K562 (cell line): ENCODE measurements at regions not wholly inside any gene's neighbourhood (a gene's known extent, or its start where the extent isn't known, plus 50 kb on each side); places are given as distances from the start of the nearest gene placed in this dataset.

Experiments used
- ATAC-seq: fragments of 200-7000 bp; cut with Tn5 transposase; 3 replicates; pipeline ENCODE4 v1.9.1; 2020; ENCODE audit warnings: moderate library complexity
- BruUV-seq: library from RNA; stranded (reverse); fragments of 400-500 nt; replicated peaks from 2 replicates; lab custom pipeline; 2021; lab: Mats Ljungman, UMichigan
- CTCF ChIA-PET: fragments of 300-600 bp; formaldehyde crosslinking; extraction: SDS; loops from one replicate; lab custom pipeline; 2021; ENCODE audit warnings: low intra/inter-chr PET ratio; lab: Yijun Ruan, JAX
- POLR2A ChIA-PET: fragments of 300-600, 350-650 bp; sonication (Branson Sonifier 250); formaldehyde crosslinking; extraction: SDS; loops from one replicate; lab custom pipeline; 2021; ENCODE audit warnings: antibody characterized with exemption, inconsistent platforms; lab: Yijun Ruan, JAX
- DNase-seq, 4 experiments: peaks; one replicate each; pipeline versions ENCODE4 v3.0.0 to v3.0.0-alpha.2; 2011 to 2018; ENCODE audit warnings: low spot score in 3 of 4, mixed read lengths in 3 of 4; ENCODE audit errors: extremely low read depth in 1 of 4
- FAIRE-seq: peaks from 2 replicates; lab custom pipeline; 2011; peaks lifted over from hg19 to GRCh38; lab: Jason Lieb, UNC
- H2AFZ ChIP-seq: 2 replicates; pipeline ENCODE4 v1.6.0; 2011; ENCODE audit warnings: low read depth, low read length, control low read depth, inconsistent platforms
- H3K27ac ChIP-seq: fragments of 200-600 bp; 3 replicates; pipeline ENCODE4 v1.8.0; 2011; ENCODE audit warnings: low read depth, mild to moderate bottlenecking, control low read depth, inconsistent platforms, low read length, moderate library complexity, mixed read lengths; ENCODE audit errors: extremely low read depth
- H3K27me3 ChIP-seq, 2 experiments: fragments of 300-600 bp in 1 of 2; 2 replicates in 1 of 2; 3 replicates in 1 of 2; pipeline versions ENCODE4 v1.6.0 to v1.8.0; 2011; ENCODE audit warnings: inconsistent platforms in 2 of 2, low read length in 2 of 2, mild to moderate bottlenecking in 1 of 2, mixed read lengths in 1 of 2, moderate library complexity in 1 of 2; ENCODE audit not compliant: control insufficient read depth in 2 of 2, insufficient read depth in 2 of 2
- H3K36me3 ChIP-seq: fragments of 300-600 bp; 3 replicates; pipeline ENCODE4 v1.8.0; 2011; ENCODE audit warnings: mild to moderate bottlenecking, low read length, inconsistent platforms; ENCODE audit not compliant: control insufficient read depth, insufficient read depth
- H3K4me1 ChIP-seq, 2 experiments: fragments of 200-600 bp in 1 of 2; replicated peaks in 1 of 2; 2 replicates in 1 of 2; 3 replicates in 1 of 2; pipeline versions ENCODE4 v1.5.1 to v1.8.0; 2011; ENCODE audit warnings: inconsistent platforms in 2 of 2, low read length in 2 of 2, mild to moderate bottlenecking in 1 of 2, mixed read lengths in 1 of 2, moderate library complexity in 1 of 2; ENCODE audit not compliant: control insufficient read depth in 2 of 2, insufficient read depth in 2 of 2
- H3K4me2 ChIP-seq: 2 replicates; pipeline ENCODE4 v1.6.1; 2011; ENCODE audit warnings: low read length, control low read depth, inconsistent platforms, mixed read lengths; ENCODE audit not compliant: insufficient read depth
- H3K4me3 ChIP-seq: fragments of 200-600 bp; sonication (generic), shearing (Covaris generic); 2 replicates; pipeline ENCODE4 v1.5.1; 2016; ENCODE audit warnings: control low read depth, inconsistent platforms
- H3K79me2 ChIP-seq: fragments of 200-600 bp; 3 replicates; pipeline ENCODE4 v1.8.0; 2011; ENCODE audit warnings: low read length, inconsistent platforms; ENCODE audit not compliant: control insufficient read depth, insufficient read depth
- H3K9ac ChIP-seq, 2 experiments: 2 replicates each; pipeline versions ENCODE4 v1.6.0 to v1.6.1; 2011; ENCODE audit warnings: low read depth in 2 of 2, low read length in 2 of 2, control low read depth in 1 of 2, inconsistent platforms in 1 of 2, mild to moderate bottlenecking in 1 of 2, mixed read lengths in 1 of 2; ENCODE audit not compliant: insufficient read depth in 1 of 2
- H3K9me1 ChIP-seq: one replicate; pipeline ENCODE4 v1.6.0; 2011; ENCODE audit warnings: inconsistent platforms, mild to moderate bottlenecking, low read length, moderate library complexity; ENCODE audit not compliant: control insufficient read depth, insufficient read depth
- H3K9me3 ChIP-seq: replicated peaks from 2 replicates; pipeline ENCODE4 v1.5.1; 2011; ENCODE audit warnings: low read depth, low read length, inconsistent platforms; ENCODE audit not compliant: control insufficient read depth, insufficient read depth
- H4K20me1 ChIP-seq: replicated peaks from 2 replicates; pipeline ENCODE4 v1.6.1; 2011; ENCODE audit warnings: low read length, inconsistent platforms, mixed read lengths; ENCODE audit not compliant: control insufficient read depth, insufficient read depth
- CREM ChIP-seq: IDR thresholded peaks from 2 replicates; pipeline ENCODE4 v1.6.1; 2014; ENCODE audit warnings: antibody characterized with exemption, low read depth
- CTCF ChIP-seq, 3 experiments: IDR thresholded peaks in 2 of 3; conservative IDR thresholded peaks in 1 of 3; 2 replicates each; pipeline ENCODE4 v1.5.1; 2011 to 2012; ENCODE audit warnings: low read length in 3 of 3, mild to moderate bottlenecking in 3 of 3, control low read depth in 2 of 3, improper control_type of control experiment in 1 of 3, inconsistent platforms in 1 of 3, low read depth in 1 of 3, mixed read lengths in 1 of 3, moderate library complexity in 1 of 3; ENCODE audit not compliant: insufficient read depth in 2 of 3
- EWSR1 ChIP-seq: fragments of 450-650 bp; IDR thresholded peaks from 2 replicates; pipeline ENCODE4 v1.6.1; 2018; ENCODE audit warnings: borderline replicate concordance, mild to moderate bottlenecking, low read depth, moderate library complexity; ENCODE audit not compliant: partially characterized antibody
- FOSL1 ChIP-seq: fragments of 200-800 bp; sonication (Bioruptor generic); conservative IDR thresholded peaks from 2 replicates; pipeline ENCODE4 v1.6.1; 2016; ENCODE audit warnings: missing genetic modification characterization, missing compliant biosample characterization
- GATAD2B ChIP-seq: fragments of 450-650 bp; IDR thresholded peaks from 2 replicates; pipeline ENCODE4 v1.6.1; 2017; ENCODE audit warnings: mild to moderate bottlenecking, borderline replicate concordance
- IRF2 ChIP-seq: sonication (generic); formaldehyde crosslinking; IDR thresholded peaks from 2 replicates; pipeline ENCODE4 v1.8.1; 2022; ENCODE audit warnings: mild to moderate bottlenecking, missing genetic modification reagents
- MYBL2 ChIP-seq, 2 experiments: fragments of 450-650 bp in 1 of 2; sonication (generic) in 1 of 2; formaldehyde crosslinking in 1 of 2; IDR thresholded peaks; 2 replicates each; pipeline versions ENCODE4 v1.6.1 to v1.8.1; 2017 to 2022; ENCODE audit warnings: borderline replicate concordance in 1 of 2, inconsistent platforms in 1 of 2, low read depth in 1 of 2, mild to moderate bottlenecking in 1 of 2, missing genetic modification reagents in 1 of 2, moderate library complexity in 1 of 2
- SMAD3 ChIP-seq: fragments of 450-650 bp; formaldehyde crosslinking; conservative IDR thresholded peaks from 2 replicates; pipeline ENCODE4 v1.4.0; 2020; ENCODE audit warnings: mild to moderate bottlenecking
- TBL1XR1 ChIP-seq, 2 experiments: IDR thresholded peaks; 2 replicates each; pipeline ENCODE4 v1.6.1; 2012; ENCODE audit warnings: improper control_type of control experiment in 2 of 2, low read length in 2 of 2, mild to moderate bottlenecking in 1 of 2
- ZEB2 ChIP-seq: fragments of 450-650 bp; IDR thresholded peaks from 2 replicates; pipeline ENCODE4 v1.6.1; 2016
- ZNF263 ChIP-seq: sonication (generic); formaldehyde crosslinking; IDR thresholded peaks from 2 replicates; pipeline ENCODE4 v1.8.0; 2022; ENCODE audit warnings: mild to moderate bottlenecking, missing genetic modification reagents, borderline replicate concordance
- ZNF699 ChIP-seq: fragments of 250-450 bp; sonication (Bioruptor Pico); IDR thresholded peaks from 2 replicates; pipeline ENCODE4 v1.8.0; 2021; ENCODE audit warnings: mild to moderate bottlenecking, moderate library complexity; ENCODE audit not compliant: insufficient replicate concordance
- WGBS: fragments of 100-300 bp; shearing (Covaris generic); methylation state at CpG from one replicate; pipeline ENCODE4 v1.1.6; 2016; ENCODE audit warnings: low coverage, mixed read lengths; ENCODE audit not compliant: insufficient coverage; ENCODE audit errors: missing lambda C conversion rate; 5-methylcytosine and 5-hydroxymethylcytosine counted together
- in situ Hi-C: fragments of 300-500 bp; cut with MboI; formaldehyde crosslinking; loops from 4 replicates; pipeline ENCODE4 v1.15.0; 2018; ENCODE audit warnings: inconsistent platforms, mixed read lengths
- intact Hi-C: fragments of 100-400 bp; cut with micrococcal nuclease; formaldehyde crosslinking; loops from 2 replicates; pipeline ENCODE4 v1.14.2; 2022

- TF ChIP-seq ZNF699 (CRISPR knock-in tag) = no peak
- TF ChIP-seq CTCF (IDR thresholded peaks at IDR 0.05 in 2 of 3, conservative IDR thresholded peaks at IDR 0.05 in 1 of 3; ENCODE audit: insufficient read depth in 2 of 3, low read depth in 1 of 3, low read length in 3 of 3) = no peak
- no peak for TF ChIP-seq GATAD2B
- no peak for TF ChIP-seq TBL1XR1 (IDR thresholded peaks at IDR 0.05; ENCODE audit: low read length in 2 of 2)
- no peak for TF ChIP-seq MYBL2 (IDR thresholded peaks at IDR 0.05; ENCODE audit: low read depth)
- TF ChIP-seq MYBL2 (CRISPR knock-in tag; IDR thresholded peaks at IDR 0.05; ENCODE audit: borderline replicate concordance) = no peak
- TF ChIP-seq SMAD3 (CRISPR knock-in tag) = no peak
- TF ChIP-seq ZNF263 (CRISPR knock-in tag) = no peak
- no peak for TF ChIP-seq FOSL1 (tag)
Measured at GRCh38 chr7:31249671-31250070, 90.9 kb downstream of the NEUROD6 start (continued).

GRCh38 chr7:31236868-31237267 is 103.7 kb downstream of the NEUROD6 start:
- CTCF ChIA-PET = no interaction called here
- peaks cover 0 to 4% of the 10 kb centered on the region in 2 experiments; a peak in 1 of 5 replicates for H3K27me3 ChIP-seq
- in situ Hi-C loops (no loop called here), intact Hi-C loops (no loop called here)
- no peak for TF ChIP-seq ZEB2
- no peak for TF ChIP-seq EWSR1
- TF ChIP-seq CREM = no peak
- TF ChIP-seq IRF2 (CRISPR knock-in tag) = no peak
- no peaks in the 10 kb centered on the region for H3K4me1 ChIP-seq
- no peak overlapping the region for H3K4me2 ChIP-seq
- H2AFZ ChIP-seq = no peak overlapping the region
- H4K20me1 ChIP-seq = no peaks in the 10 kb centered on the region
- no TSS peak for BruUV-seq
- no peak for DNase-seq
- no peak overlapping the region for H3K27ac ChIP-seq
- no peak overlapping the region for H3K4me3 ChIP-seq
- no peak for FAIRE-seq
- ATAC-seq = no peak
- H3K9me1 ChIP-seq = no peaks in the 10 kb centered on the region
- 0% methylated on average over 6 of the region's 6 CpGs for WGBS
- H3K9ac ChIP-seq = no peak overlapping the region
- no peaks in the 10 kb centered on the region for H3K79me2 ChIP-seq
- H3K9me3 ChIP-seq = no peaks in the 10 kb centered on the region
- POLR2A ChIA-PET = no interaction called here
- H3K36me3 ChIP-seq = no peaks in the 10 kb centered on the region
